NCI-H1930 (cell line): ENCODE measurements at regions not wholly inside any gene's neighbourhood (a gene's known extent, or its start where the extent isn't known, plus 50 kb on each side); places are given as distances from the start of the nearest gene placed in this dataset.
A peak's percentile ranks its signal among the peaks of the same experiment; 100 is the strongest.

Experiments used
- DNase-seq, 2 experiments: peaks; one replicate each; lab custom pipeline; 2025; lab: John Stamatoyannopoulos, UW

DNA sequence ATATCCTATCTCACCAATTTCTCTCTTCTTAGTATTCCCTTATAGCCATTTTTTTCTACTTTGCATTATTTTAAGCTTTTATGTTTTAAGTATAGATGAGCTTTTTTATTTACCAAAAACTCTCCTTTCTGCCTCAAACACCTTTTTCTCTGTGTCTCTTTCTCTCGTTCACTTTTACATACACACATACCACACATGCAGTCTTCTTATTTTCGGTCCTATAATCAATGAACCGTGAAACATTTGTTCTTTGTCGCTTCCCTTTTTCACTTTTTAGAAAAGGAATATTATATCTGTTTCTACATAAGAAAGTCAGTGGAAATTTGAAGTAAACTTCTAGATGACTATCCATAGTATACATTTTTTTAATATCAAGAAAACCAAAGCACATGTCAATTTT, 183.2 kb downstream of the MRPL39 start:
- no peak for DNase-seq

- DNase-seq, result no peak
Measured at GRCh38 chr21:25422610-25423608, 184.4 kb downstream of the MRPL39 start.

DNA sequence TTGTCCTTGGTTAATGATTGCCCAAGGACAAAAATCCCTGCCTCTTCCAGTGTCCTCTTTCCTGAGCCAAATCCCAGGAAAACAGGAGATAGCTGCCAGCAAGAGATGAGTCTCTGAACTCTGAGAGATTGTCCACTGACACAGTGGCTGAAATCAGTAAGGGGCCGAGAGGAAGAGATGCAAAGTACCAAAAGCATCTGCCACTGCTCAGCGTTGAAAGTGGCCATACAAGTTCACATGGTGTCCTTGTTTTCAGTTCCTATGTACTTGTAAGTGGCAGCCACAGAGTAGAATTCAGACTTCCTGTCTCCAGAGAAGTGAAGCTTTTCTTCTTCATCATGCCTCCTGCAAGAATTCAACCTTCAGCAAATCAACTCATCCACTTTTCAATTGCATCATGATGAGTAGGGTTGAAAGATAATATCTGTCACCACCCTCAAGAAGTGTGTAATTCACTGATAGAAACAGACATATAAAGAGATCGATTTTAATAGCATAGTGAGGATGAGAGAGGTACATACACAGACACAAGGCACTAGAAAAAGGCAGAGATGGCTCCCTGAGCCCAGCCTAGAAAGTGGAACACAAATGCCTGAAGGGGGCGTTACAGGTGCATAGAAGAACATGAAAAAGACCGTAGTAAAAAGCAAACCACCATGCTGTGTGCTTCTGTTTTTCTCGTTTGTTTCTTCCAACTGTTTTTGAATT, 185.8 kb downstream of the MRPL39 start:
- peak in 1 of 2 experiments; percentile 11 for DNase-seq

DNA sequence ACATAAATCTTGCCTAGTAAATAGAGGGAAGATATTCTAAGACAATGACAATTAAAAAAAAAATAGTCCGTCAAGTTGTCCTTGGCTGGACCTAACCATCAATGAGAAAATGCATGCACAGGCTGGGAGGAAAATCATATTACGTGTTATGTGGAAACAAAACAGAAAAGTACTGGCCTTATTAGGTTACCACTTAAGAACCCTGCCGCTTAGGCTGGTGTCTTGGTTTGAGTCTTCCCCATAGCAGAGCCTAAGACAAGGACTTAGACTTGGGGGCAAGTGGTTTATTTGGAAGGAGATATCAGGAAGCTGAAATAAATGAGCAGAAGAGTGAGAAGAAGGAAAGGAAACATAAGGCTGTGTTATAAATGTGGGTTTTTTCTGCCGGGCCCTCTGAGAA, 186.4 kb downstream of the MRPL39 start:
- no peak for DNase-seq

GRCh38 chr21:25416669-25417068, 190.6 kb downstream of the MRPL39 start:
- no peak for DNase-seq

DNA sequence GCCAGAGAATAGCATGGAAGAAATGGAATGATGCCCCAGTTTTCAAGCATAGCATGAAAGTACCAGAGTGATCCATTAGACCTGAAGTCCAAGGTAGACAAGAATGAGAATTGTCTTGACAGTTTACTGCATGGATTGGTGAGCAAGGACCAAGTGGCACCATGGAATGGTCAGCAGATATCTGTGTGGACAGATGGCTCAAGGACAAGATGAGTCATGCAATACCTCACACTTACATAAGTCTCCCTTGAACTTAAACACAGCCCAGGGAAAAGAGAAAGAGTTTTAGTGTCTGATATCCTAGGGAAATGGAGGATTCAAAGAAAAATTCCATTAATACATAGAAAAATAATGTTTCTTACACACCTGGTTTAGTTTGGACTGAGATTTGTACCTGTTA, 195.2 kb downstream of the MRPL39 start:
- no peak for DNase-seq

- DNase-seq, result no peak
Measured at GRCh38 chr21:25409978-25410377, 197.3 kb downstream of the MRPL39 start.

GRCh38 chr21:25408666-25409065, 198.6 kb downstream of the MRPL39 start:
- DNase-seq, result no peak

- DNase-seq, result no peak
Measured at GRCh38 chr21:25406887-25407579, 200.2 kb downstream of the MRPL39 start.

DNA sequence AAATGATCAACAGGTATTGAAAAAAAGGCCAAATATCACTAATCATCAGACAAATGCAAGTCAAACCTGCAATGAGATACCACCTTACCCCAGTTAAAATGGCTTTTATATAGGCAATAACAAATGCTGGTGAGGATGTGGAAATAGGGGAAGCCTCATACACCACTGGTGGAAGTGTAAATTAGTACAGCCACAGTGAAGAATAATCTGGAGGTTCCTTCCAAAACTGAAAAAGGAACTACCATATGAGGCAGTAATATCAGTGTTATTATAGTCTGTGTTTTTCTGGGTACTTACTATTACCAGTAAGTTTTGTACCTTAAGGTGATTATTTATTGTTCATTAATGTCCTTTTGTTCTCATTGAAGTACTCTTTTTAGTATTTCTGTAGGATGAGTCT, 201.3 kb downstream of the MRPL39 start:
- no peak for DNase-seq

GRCh38 chr21:25402134-25402961, 204.9 kb downstream of the MRPL39 start:
- DNase-seq, result no peak

DNA sequence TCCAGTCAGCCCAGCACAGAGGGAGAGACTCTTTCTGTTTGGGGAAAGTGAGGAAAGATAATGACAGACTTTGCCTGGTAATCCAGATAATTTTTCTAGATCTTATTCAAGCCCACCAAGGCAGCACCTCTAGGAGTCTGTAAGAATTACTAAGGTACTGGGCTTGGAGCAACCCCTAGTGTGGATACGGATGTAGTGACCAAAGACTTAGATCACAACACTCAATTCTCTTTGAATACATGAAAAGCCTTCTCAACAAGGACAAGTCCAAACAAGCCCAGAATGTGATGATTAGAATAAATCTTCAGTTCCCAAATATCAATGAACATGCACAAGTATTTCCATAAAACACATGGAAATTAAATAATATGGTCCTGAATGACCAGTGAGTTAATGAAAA, 206.9 kb downstream of the MRPL39 start:
- DNase-seq, result no peak

- DNase-seq, result no peak
Measured at GRCh38 chr21:25398630-25399029, 208.7 kb downstream of the MRPL39 start.

- DNase-seq, result no peak
Measured at GRCh38 chr21:25396135-25396711, 211.1 kb downstream of the MRPL39 start.

GRCh38 chr21:25391777-25392176, 215.5 kb downstream of the MRPL39 start:
- DNase-seq, result no peak

DNA sequence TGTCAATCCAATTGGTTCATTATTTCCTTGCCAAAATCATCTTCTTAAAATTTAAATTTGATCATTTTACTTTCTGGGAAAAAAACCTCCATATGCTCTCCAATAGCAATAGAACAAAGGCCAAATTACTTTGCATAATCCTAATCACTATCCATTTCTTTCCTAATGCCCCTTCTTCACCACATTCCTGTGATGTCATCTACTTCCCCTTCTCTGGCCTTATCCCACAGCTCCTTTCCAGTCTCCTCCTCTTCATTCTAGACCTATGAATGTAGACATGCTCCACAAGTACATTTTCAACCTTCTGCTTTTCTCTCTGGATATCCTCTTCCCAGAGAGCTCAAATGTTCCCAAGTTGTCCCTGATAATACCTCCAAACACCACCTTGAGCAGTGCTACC, 216.6 kb downstream of the MRPL39 start:
- DNase-seq, result no peak

DNA sequence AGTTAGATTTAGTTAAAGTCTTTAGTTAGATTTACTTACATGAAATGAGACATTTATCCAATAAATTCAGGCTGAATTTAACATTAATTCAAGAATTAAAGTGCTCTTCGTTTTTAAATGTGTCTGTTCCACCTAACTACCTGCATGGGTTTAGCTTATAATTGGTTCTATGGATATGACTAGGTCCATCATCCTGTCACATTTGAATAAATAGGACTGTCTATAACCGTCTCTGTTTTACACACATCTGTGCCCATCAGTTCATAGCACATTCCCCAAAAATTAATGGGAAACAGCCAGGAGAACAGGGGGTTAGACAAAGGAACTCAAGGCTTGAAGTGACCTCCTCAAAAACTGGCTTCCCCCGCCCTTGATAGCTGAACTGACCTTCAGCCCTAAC, 219.6 kb downstream of the MRPL39 start:
- DNase-seq, result no peak

- DNase-seq, result peak; percentile 4 to 31
Measured at GRCh38 chr21:25385911-25386474, 221.3 kb downstream of the MRPL39 start.

DNA sequence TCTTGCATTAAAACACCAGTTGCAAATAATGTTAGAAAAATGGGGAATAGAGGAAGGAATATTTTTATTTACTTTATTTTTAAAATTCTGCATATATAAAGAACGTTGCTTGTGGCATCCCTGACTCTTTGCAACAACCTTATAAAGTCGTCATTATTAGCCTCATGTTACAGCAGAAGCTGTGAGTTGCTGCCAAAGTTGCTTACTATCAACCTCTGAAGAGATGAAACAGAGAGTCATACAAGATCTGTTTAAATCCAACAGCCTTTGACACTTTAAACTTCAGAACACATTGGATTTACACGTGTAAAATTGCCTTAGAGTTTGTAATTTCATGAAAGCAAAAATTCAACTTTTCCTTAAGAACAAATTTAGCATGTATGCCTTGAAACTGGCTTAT, 221.9 kb downstream of the MRPL39 start:
- no peak for DNase-seq

DNA sequence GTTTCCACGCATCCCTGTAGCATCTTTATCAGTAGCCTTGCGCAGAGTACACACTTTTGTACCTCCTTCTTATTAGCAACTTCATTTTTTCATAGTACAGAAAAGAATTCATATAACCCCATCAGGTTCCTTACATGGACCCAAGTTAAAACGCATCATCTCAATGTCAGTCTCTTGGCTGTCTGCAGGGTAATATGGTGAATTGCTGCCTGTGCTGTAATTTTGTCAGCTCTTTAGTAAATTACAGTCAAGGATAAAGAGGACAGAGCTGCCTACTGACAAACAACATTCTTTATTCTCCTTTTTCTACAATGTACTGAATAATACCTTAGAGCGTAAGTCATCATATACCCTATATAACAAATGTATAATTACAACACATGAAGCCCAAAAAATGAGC, 222.5 kb downstream of the MRPL39 start:
- DNase-seq, result no peak

- DNase-seq, result no peak
Measured at GRCh38 chr21:25383545-25383944, 223.7 kb downstream of the MRPL39 start.
